ENCODE measurements at regions not wholly inside any gene's neighbourhood (a gene's known extent, or its start where the extent isn't known, plus 50 kb on each side); places are given as distances from the start of the nearest gene placed in this dataset.

DNA sequence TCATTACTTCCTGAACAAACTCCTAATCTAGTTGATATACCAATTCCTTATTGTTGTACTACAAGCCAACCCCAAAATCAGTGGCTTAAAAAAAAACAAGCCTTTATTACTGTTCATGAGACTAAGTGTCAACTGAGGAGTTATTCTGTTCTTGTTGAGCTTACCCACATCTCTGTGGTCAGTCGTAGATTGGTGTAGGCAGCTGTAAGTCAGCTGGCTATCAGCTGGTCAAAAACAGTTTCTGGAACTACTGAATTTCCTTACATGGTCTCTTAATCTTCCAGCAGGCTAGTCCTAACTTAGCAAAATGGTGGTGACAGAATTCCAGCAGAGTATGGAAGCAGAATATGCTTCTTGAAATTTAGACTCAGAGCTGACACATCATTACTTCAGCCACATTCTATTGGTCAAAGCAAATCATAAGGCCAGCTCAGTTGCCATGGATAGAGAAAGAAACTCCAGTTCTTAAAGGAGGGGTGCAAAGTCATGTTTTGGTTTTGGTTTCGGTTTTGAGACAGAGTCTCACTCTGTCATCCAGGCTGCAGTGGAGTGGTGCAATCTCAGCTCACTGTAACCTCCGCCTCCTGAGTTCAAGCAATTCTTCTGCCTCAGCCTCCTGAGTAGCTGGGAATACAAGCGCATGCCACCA lies 386.1 kb upstream of the MPDZ start:
- H3K27me3 Mint-ChIP-seq, result no peaks in the 10 kb centered on the region
- H3K36me3 Mint-ChIP-seq, result no peaks in the 10 kb centered on the region
- H3K4me3 Mint-ChIP-seq, result no peak overlapping the region
- peaks cover 0 to 2% (median 2%) of the 10 kb centered on the region in 3 donors for H3K4me1 Mint-ChIP-seq
- no peak overlapping the region for H3K27ac Mint-ChIP-seq
- peaks cover 0 to 13% (median 8%) of the 10 kb centered on the region in 3 donors for H3K9me3 Mint-ChIP-seq

GRCh38 chr9:13661014-13661413 lies 381.5 kb upstream of the MPDZ start:
- Mint-ChIP-seq H3K27me3 (no peaks in the 10 kb centered on the region), H3K4me3 (no peak overlapping the region), H3K27ac (no peak overlapping the region)

GRCh38 chr9:13651969-13652663 lies 372.6 kb upstream of the MPDZ start:
- Mint-ChIP-seq H3K27ac (no peak overlapping the region), H3K4me3 (no peak overlapping the region), H3K27me3 (no peaks in the 10 kb centered on the region), H3K36me3 (no peaks in the 10 kb centered on the region), H3K4me1 (no peaks in the 10 kb centered on the region), H3K9me3 (peaks cover 7 to 18% (median 8%) of the 10 kb centered on the region in 3 donors)

More at GRCh38 chr9:13661014-13661413, 381.5 kb upstream of the MPDZ start:
- Mint-ChIP-seq H3K4me1 (peaks cover 0 to 2% (median 0%) of the 10 kb centered on the region in 3 donors), H3K36me3 (no peaks in the 10 kb centered on the region), H3K9me3 (peaks cover 0 to 7% (median 2%) of the 10 kb centered on the region in 3 donors)

DNA sequence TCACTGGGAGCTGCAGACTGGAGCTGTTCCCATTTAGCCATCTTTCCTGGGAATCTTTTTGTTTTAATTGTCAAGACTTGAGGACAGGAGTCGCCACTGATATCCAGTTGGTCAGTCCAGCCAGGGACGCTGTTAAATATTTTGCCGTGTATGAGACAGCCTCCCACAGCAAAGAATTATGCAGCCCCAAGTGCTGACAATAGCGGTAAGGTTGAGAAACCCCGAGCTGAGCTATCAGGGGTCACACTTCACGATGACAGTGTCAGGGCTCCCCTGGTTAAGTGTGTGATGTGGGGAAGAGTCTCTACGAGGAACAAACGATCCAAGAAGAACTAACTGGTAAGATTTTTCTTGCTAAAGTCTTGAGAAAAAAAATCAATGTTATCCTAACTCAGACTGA lies 372.0 kb upstream of the MPDZ start:
- Mint-ChIP-seq H3K27me3 (no peaks in the 10 kb centered on the region), H3K4me1 (no peaks in the 10 kb centered on the region), H3K9me3 (peaks cover 7 to 17% (median 8%) of the 10 kb centered on the region in 3 donors), H3K36me3 (no peaks in the 10 kb centered on the region), H3K27ac (no peak overlapping the region), H3K4me3 (no peak overlapping the region)

DNA sequence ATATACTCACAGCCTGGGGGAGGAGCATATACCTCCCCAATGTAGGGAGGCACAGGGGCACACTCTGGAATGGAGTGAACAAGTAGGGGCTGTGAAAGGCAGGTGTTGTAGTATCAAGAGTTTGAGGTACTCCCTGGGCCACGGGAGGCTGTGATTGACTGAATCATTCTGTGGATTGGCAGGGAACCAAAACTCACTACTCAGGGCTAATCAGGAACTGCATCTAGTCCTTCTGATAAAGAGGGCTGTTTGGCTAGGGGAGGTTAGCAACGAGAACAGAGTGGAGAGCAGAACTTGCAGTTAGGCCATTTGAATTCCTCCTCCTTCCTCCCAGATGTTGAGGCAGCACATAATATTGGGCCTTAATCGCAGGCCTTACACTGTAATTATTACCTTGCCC lies 369.2 kb upstream of the MPDZ start:
- H3K36me3 Mint-ChIP-seq, result no peaks in the 10 kb centered on the region
- H3K27me3 Mint-ChIP-seq, result no peaks in the 10 kb centered on the region
- H3K27ac Mint-ChIP-seq, result no peak overlapping the region
- H3K4me3 Mint-ChIP-seq, result no peak overlapping the region
- H3K9me3 Mint-ChIP-seq, result peaks cover 5 to 16% (median 7%) of the 10 kb centered on the region in 3 donors
- H3K4me1 Mint-ChIP-seq, result no peaks in the 10 kb centered on the region

DNA sequence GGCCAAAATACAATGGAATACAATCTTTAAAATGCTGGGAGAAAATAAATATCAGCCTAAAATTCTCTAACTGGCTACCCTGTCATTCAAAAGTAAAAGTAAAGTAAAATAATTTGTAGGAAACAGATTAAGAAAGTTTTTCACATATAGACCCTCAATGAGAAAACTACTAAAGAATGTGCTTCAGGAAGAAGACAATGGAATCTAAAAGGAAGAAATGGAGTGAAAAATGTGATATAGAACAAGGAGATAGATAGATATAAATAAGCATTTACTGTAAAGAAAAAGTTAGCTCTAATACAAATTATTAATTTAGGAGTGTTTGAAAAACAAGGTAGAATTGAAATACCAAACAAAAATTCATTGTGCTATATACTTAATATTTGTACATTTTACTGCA lies 368.6 kb upstream of the MPDZ start:
- Mint-ChIP-seq H3K9me3 (peaks cover 4 to 16% (median 7%) of the 10 kb centered on the region in 3 donors), H3K27me3 (no peaks in the 10 kb centered on the region), H3K36me3 (no peaks in the 10 kb centered on the region), H3K4me3 (peak overlapping the region in 1 of 4 donors; percentile 9), H3K27ac (no peak overlapping the region), H3K4me1 (no peaks in the 10 kb centered on the region)

- peaks cover 3 to 16% (median 4%) of the 10 kb centered on the region in 3 donors for H3K9me3 Mint-ChIP-seq
- H3K4me3 Mint-ChIP-seq, result no peak overlapping the region
Measured at GRCh38 chr9:13646500-13647021, 367.1 kb upstream of the MPDZ start.

GRCh38 chr9:13645557-13645956 lies 366.1 kb upstream of the MPDZ start:
- Mint-ChIP-seq H3K4me1 (no peaks in the 10 kb centered on the region), H3K27me3 (no peaks in the 10 kb centered on the region), H3K27ac (no peak overlapping the region), H3K36me3 (no peaks in the 10 kb centered on the region), H3K4me3 (no peak overlapping the region), H3K9me3 (peaks cover 2 to 18% (median 3%) of the 10 kb centered on the region in 3 donors)

More at GRCh38 chr9:13646500-13647021, 367.1 kb upstream of the MPDZ start:
- H3K27ac Mint-ChIP-seq, result no peak overlapping the region
- H3K27me3 Mint-ChIP-seq, result no peaks in the 10 kb centered on the region
- H3K4me1 Mint-ChIP-seq, result no peaks in the 10 kb centered on the region
- H3K36me3 Mint-ChIP-seq, result no peaks in the 10 kb centered on the region

DNA sequence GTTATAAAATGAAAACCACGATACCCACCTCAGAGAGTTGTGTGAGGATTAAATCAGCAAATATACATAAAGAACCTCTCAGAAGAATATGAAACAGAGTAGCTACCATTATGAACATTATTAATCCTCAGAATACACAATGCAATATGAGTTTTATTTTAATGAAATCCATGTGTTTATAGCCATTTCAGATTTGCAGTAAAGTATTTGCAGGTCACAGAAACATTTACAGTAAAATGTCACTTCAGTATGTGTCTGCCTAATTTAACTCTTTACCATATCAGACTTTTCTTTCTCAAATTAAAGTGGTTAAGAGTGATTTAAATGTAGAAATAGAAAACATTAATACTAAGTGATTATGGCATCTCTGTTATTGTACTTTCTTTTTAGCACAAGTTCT lies 365.2 kb upstream of the MPDZ start:
- no peaks in the 10 kb centered on the region for H3K4me1 Mint-ChIP-seq
- H3K36me3 Mint-ChIP-seq, result no peaks in the 10 kb centered on the region
- no peak overlapping the region for H3K27ac Mint-ChIP-seq
- H3K9me3 Mint-ChIP-seq, result peaks cover 0 to 20% (median 3%) of the 10 kb centered on the region in 3 donors
- H3K27me3 Mint-ChIP-seq, result no peaks in the 10 kb centered on the region
- H3K4me3 Mint-ChIP-seq, result no peak overlapping the region

DNA sequence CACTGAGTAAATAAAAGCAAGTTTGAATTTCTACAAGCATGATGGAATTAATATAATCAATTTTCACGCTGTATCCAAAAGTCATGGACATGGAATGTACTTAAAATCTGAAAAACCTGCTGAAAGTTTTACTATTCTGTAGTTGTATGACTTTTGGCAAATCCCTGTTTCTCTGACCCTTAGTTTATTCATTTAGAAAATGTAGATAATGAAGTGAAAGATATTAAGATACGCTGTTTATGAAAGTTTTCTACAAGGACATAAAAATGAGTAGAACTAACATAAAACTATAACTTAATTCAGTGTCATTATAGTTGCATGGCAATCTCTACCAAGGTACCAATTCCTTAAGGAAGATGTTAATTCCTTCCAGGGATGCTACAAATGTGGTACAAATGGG lies 363.2 kb upstream of the MPDZ start:
- H3K27me3 Mint-ChIP-seq, result no peaks in the 10 kb centered on the region
- H3K36me3 Mint-ChIP-seq, result no peaks in the 10 kb centered on the region
- H3K27ac Mint-ChIP-seq, result no peak overlapping the region
- H3K4me3 Mint-ChIP-seq, result no peak overlapping the region
- no peaks in the 10 kb centered on the region for H3K4me1 Mint-ChIP-seq
- H3K9me3 Mint-ChIP-seq, result peaks cover 0 to 4% (median 0%) of the 10 kb centered on the region in 3 donors

GRCh38 chr9:13629067-13629466 lies 349.6 kb upstream of the MPDZ start:
- H3K36me3 Mint-ChIP-seq, result no peaks in the 10 kb centered on the region
- H3K27ac Mint-ChIP-seq, result no peak overlapping the region
- no peaks in the 10 kb centered on the region for H3K4me1 Mint-ChIP-seq
- H3K27me3 Mint-ChIP-seq, result no peaks in the 10 kb centered on the region
- H3K9me3 Mint-ChIP-seq, result peaks cover 4 to 23% (median 10%) of the 10 kb centered on the region in 3 donors
- H3K4me3 Mint-ChIP-seq, result no peak overlapping the region

GRCh38 chr9:13628526-13628925 lies 349.0 kb upstream of the MPDZ start:
- Mint-ChIP-seq H3K27me3 (no peaks in the 10 kb centered on the region), H3K27ac (no peak overlapping the region), H3K4me3 (no peak overlapping the region), H3K9me3 (peaks cover 2 to 19% (median 10%) of the 10 kb centered on the region in 3 donors), H3K36me3 (peaks cover 2% of the 10 kb centered on the region), H3K4me1 (no peaks in the 10 kb centered on the region)

DNA sequence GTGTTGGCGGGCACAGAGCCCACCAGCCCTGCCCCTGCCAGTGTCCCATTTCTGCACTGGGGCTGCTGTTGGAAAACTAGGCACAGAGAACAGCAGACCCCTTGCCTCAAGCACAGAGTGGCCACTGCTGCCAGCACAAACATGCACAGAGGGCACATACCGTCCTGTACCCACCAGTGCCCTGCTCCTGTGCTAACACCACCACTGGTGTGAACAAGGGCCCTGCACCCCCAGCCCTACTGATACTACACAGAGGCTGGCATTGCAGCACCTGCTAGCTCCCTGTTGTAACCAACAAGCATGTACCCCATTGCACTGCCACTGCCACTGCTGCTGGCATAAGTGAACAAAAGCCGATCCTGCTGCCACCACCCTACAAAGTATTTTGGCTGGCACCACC lies 348.0 kb upstream of the MPDZ start:
- Mint-ChIP-seq H3K4me3 (no peak overlapping the region), H3K4me1 (no peaks in the 10 kb centered on the region), H3K27me3 (no peaks in the 10 kb centered on the region)

DNA sequence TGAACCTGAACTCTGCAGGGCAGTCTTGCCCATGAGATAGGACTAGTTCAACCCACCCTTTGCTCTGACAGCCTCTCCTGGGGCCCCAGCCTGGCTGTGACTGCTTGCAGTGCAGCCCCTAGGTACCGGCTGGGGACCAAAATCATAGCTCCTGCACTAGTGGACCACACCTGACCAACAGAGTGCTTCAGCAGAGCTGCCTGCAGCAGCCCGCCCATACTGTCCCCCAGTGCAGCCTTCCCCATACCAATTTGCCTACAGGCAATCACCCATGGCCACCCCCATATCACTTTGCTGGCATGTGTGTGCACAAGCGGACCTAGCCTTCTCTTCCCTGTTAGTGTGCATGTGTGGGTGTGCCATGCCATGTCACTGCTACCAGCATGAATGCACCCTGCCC lies 347.6 kb upstream of the MPDZ start:
- H3K27me3 Mint-ChIP-seq, result no peaks in the 10 kb centered on the region

More for the DNA sequence above, 348.0 kb upstream of the MPDZ start:
- H3K36me3 Mint-ChIP-seq, result peaks cover 2% of the 10 kb centered on the region
- no peak overlapping the region for H3K27ac Mint-ChIP-seq
- peaks cover 2 to 15% (median 10%) of the 10 kb centered on the region in 3 donors for H3K9me3 Mint-ChIP-seq

DNA sequence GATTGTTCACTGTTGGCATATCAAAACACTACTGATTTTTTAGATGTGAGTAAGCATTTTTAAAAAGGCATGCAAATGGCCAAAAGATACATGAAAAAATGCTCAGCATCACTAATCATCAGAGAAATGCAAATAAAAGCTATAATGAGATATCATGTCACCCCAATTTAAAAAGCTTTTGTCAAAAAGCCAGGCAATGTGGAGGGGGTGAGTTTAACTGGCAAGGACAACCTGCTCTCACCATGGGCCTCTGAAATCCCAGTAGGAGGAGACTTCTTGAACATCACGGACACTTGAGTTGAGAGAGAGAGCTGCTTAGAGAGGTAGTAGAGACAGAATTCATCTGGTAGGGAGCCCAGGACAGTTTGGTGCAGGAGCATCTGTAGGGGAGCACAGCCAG lies 347.1 kb upstream of the MPDZ start:
- H3K27ac Mint-ChIP-seq, result no peak overlapping the region
- no peaks in the 10 kb centered on the region for H3K4me1 Mint-ChIP-seq
- no peaks in the 10 kb centered on the region for H3K27me3 Mint-ChIP-seq
- H3K36me3 Mint-ChIP-seq, result peaks cover 2% of the 10 kb centered on the region
- H3K4me3 Mint-ChIP-seq, result no peak overlapping the region
- peaks cover 0 to 10% (median 8%) of the 10 kb centered on the region in 3 donors for H3K9me3 Mint-ChIP-seq

More for the DNA sequence above, 347.6 kb upstream of the MPDZ start:
- peaks cover 2% of the 10 kb centered on the region for H3K36me3 Mint-ChIP-seq
- no peak overlapping the region for H3K27ac Mint-ChIP-seq
- no peaks in the 10 kb centered on the region for H3K4me1 Mint-ChIP-seq
- no peak overlapping the region for H3K4me3 Mint-ChIP-seq
- peaks cover 2 to 15% (median 8%) of the 10 kb centered on the region in 3 donors for H3K9me3 Mint-ChIP-seq
